Keratinocyte (primary cell): ENCODE measurements at regions not wholly inside any gene's neighbourhood (a gene's known extent, or its start where the extent isn't known, plus 50 kb on each side); places are given as distances from the start of the nearest gene placed in this dataset.

Experiments
- DNase-seq: peaks from one replicate; pipeline ENCODE4 v3.0.0-alpha.2; 2011; ENCODE audit warnings: low read depth, missing footprints, low spot score
- FAIRE-seq: peaks from 2 replicates; lab custom pipeline; 2011; peaks lifted over from hg19 to GRCh38; lab: Jason Lieb, UNC
- H2AFZ ChIP-seq: 2 replicates; pipeline ENCODE4 v1.6.0; 2012; ENCODE audit warnings: low read length, control low read depth, inconsistent platforms; ENCODE audit not compliant: control insufficient read depth
- H3K27ac ChIP-seq: 2 replicates; pipeline ENCODE4 v1.5.1; 2011; ENCODE audit warnings: low read length; ENCODE audit not compliant: control insufficient read depth, insufficient read depth
- H3K27me3 ChIP-seq: 3 replicates; pipeline ENCODE4 v1.6.0; 2011; ENCODE audit warnings: low read length; ENCODE audit not compliant: control insufficient read depth, insufficient read depth; ENCODE audit errors: extremely low read depth
- H3K36me3 ChIP-seq, 2 experiments: 2 replicates in 1 of 2; 3 replicates in 1 of 2; pipeline ENCODE4 v1.5.1; 2011; ENCODE audit warnings: low read length in 2 of 2, mild to moderate bottlenecking in 1 of 2; ENCODE audit not compliant: control insufficient read depth in 2 of 2, insufficient read depth in 2 of 2; ENCODE audit errors: extremely low read depth in 1 of 2
- H3K4me1 ChIP-seq: 3 replicates; pipeline ENCODE4 v1.5.1; 2011; ENCODE audit warnings: low read length; ENCODE audit not compliant: control insufficient read depth, insufficient read depth; ENCODE audit errors: extremely low read depth
- H3K4me2 ChIP-seq: 3 replicates; pipeline ENCODE4 v1.6.0; 2011; ENCODE audit warnings: low read depth, low read length; ENCODE audit not compliant: control insufficient read depth, insufficient read depth; ENCODE audit errors: extremely low read depth
- H3K4me3 ChIP-seq, 3 experiments: fragments of 200-600 bp in 1 of 3; sonication (generic) in 1 of 3; 2 replicates in 2 of 3; 3 replicates in 1 of 3; pipeline ENCODE4 v1.5.1; 2011 to 2016; ENCODE audit warnings: low read length in 3 of 3, mild to moderate bottlenecking in 3 of 3, control low read depth in 2 of 3, inconsistent platforms in 1 of 3, low read depth in 1 of 3, mixed read lengths in 1 of 3, mixed run types in 1 of 3, moderate library complexity in 1 of 3; ENCODE audit not compliant: control insufficient read depth in 2 of 3, insufficient read depth in 2 of 3; ENCODE audit errors: extremely low read depth in 1 of 3
- H3K79me2 ChIP-seq: 2 replicates; pipeline ENCODE4 v1.6.0; 2012; ENCODE audit warnings: low read length; ENCODE audit not compliant: control insufficient read depth, insufficient read depth
- H3K9ac ChIP-seq: 3 replicates; pipeline ENCODE4 v1.6.0; 2011; ENCODE audit warnings: low read length; ENCODE audit not compliant: control insufficient read depth, insufficient read depth; ENCODE audit errors: extremely low read depth
- H3K9me1 ChIP-seq: 3 replicates; pipeline ENCODE4 v1.6.0; 2011; ENCODE audit warnings: low read length; ENCODE audit not compliant: control insufficient read depth, insufficient read depth; ENCODE audit errors: extremely low read depth
- H3K9me3 ChIP-seq: 2 replicates; pipeline ENCODE4 v1.5.1; 2012; ENCODE audit warnings: low read depth, low read length; ENCODE audit not compliant: control insufficient read depth
- H4K20me1 ChIP-seq: 3 replicates; pipeline ENCODE4 v1.6.0; 2011; ENCODE audit warnings: low read length; ENCODE audit not compliant: control insufficient read depth, insufficient read depth; ENCODE audit errors: extremely low read depth
- EZH2 ChIP-seq: IDR thresholded peaks from one replicate; pipeline ENCODE4 v1.6.1; 2012; ENCODE audit warnings: inconsistent platforms, mild to moderate bottlenecking, low read length, moderate library complexity
- dilution Hi-C: fragments of 300-500 bp; cut with MboI; formaldehyde crosslinking; loops from one replicate; pipeline ENCODE4 v1.7.0; 2020; ENCODE audit warnings: low sequenced_read_pairs; ENCODE audit not compliant: extremely low pct_ligation_motif_present
- TF ChIP-seq, protein P1 (sequence below), 3 experiments: IDR thresholded peaks in 1 of 3; conservative IDR thresholded peaks in 1 of 3; optimal IDR thresholded peaks in 1 of 3; 2 replicates in 2 of 3; 3 replicates in 1 of 3; pipeline versions ENCODE3 to v1.5.1; 2011; ENCODE audit warnings: low read length in 3 of 3, mild to moderate bottlenecking in 3 of 3, moderate library complexity in 2 of 3, control low read depth in 1 of 3, inconsistent platforms in 1 of 3; ENCODE audit not compliant: insufficient read depth in 2 of 3; ENCODE audit errors: extremely low read depth in 1 of 3

DNA sequence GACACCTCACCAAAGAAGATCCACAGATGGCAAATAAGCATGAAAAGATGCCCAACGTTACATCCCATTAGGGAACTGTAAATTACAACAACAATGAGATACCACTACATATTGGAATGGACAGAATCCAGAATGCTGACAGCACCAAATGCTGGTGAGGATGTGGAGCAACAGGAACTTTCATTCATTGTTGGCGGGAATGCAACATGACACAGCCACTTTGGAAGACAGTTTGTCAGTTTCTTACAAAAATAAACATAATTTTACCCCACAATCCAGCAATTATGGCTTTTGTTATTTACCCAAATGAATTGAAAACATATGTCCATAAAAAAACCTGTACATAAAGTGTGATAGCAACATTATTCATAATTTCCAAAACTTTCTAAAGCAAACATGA lies 176.8 kb downstream of the C7orf25 start:
- Histone ChIP-seq H3K36me3 (no peaks in the 10 kb centered on the region), H3K27me3 (peaks cover 5% of the 10 kb centered on the region), H3K9ac (no peak overlapping the region), H4K20me1 (no peaks in the 10 kb centered on the region), H2AFZ (no peak overlapping the region), H3K4me3 (no peak overlapping the region), H3K9me1 (no peaks in the 10 kb centered on the region), H3K9me3 (no peaks in the 10 kb centered on the region), H3K4me2 (no peak overlapping the region), H3K4me1 (no peaks in the 10 kb centered on the region), H3K27ac (no peak overlapping the region), H3K79me2 (no peaks in the 10 kb centered on the region)
- FAIRE-seq (no peak), DNase-seq (no peak)
- dilution Hi-C loops: no loop called here
- TF ChIP-seq EZH2: no peak
- TF ChIP-seq, protein P1, sequence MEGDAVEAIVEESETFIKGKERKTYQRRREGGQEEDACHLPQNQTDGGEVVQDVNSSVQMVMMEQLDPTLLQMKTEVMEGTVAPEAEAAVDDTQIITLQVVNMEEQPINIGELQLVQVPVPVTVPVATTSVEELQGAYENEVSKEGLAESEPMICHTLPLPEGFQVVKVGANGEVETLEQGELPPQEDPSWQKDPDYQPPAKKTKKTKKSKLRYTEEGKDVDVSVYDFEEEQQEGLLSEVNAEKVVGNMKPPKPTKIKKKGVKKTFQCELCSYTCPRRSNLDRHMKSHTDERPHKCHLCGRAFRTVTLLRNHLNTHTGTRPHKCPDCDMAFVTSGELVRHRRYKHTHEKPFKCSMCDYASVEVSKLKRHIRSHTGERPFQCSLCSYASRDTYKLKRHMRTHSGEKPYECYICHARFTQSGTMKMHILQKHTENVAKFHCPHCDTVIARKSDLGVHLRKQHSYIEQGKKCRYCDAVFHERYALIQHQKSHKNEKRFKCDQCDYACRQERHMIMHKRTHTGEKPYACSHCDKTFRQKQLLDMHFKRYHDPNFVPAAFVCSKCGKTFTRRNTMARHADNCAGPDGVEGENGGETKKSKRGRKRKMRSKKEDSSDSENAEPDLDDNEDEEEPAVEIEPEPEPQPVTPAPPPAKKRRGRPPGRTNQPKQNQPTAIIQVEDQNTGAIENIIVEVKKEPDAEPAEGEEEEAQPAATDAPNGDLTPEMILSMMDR (optimal IDR thresholded peaks at IDR 0.05 in 1 of 3, IDR thresholded peaks at IDR 0.05 in 1 of 3, conservative IDR thresholded peaks at IDR 0.05 in 1 of 3; ENCODE audit: extremely low read depth in 1 of 3, insufficient read depth in 2 of 3, low read length in 3 of 3): no peak

DNA sequence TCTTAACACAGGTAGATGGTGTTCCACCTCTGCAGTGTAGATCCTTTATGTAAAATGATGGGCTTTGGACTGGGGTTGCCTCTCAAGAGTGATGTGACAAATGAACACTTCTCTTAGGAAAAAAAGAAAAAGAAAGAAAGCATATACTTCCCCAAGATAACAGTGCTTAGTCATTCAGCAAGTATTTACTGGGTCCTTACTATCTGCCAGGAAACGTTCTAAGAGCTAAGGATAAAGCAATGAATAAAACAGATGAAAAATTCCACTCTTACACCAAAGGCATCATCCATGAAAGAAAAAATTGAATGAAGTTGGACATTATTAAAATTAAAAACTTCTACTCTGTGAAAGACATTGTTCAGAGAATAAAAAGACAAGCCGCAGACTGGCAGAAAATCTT lies 177.3 kb downstream of the C7orf25 start:
- dilution Hi-C loops: no loop called here
- Histone ChIP-seq H3K79me2 (no peaks in the 10 kb centered on the region), H3K9me1 (no peaks in the 10 kb centered on the region), H3K27me3 (peaks cover 5% of the 10 kb centered on the region), H3K9ac (no peak overlapping the region), H3K4me2 (no peak overlapping the region), H3K4me1 (no peaks in the 10 kb centered on the region), H2AFZ (no peak overlapping the region), H3K36me3 (no peaks in the 10 kb centered on the region), H3K4me3 (no peak overlapping the region), H4K20me1 (no peaks in the 10 kb centered on the region), H3K27ac (no peak overlapping the region), H3K9me3 (no peaks in the 10 kb centered on the region)
- no peak for DNase-seq
- FAIRE-seq: no peak
- TF ChIP-seq, protein P1 (optimal IDR thresholded peaks at IDR 0.05 in 1 of 3, IDR thresholded peaks at IDR 0.05 in 1 of 3, conservative IDR thresholded peaks at IDR 0.05 in 1 of 3; ENCODE audit: extremely low read depth in 1 of 3, insufficient read depth in 2 of 3, low read length in 3 of 3): no peak
- no peak for TF ChIP-seq EZH2
